GM18861 (cell line): ENCODE measurements at regions not wholly inside any gene's neighbourhood (a gene's known extent, or its start where the extent isn't known, plus 50 kb on each side); places are given as distances from the start of the nearest gene placed in this dataset.
"Not testable (repeated sequence)": the region's sequence is repeated elsewhere in the genome, so short reads cannot be mapped to it uniquely, and the experiment has no call there.

Experiments
- ATAC-seq: cut with Tn5 transposase; IDR thresholded peaks from one replicate; pipeline ENCODE4 v1.9.1; 2021; ENCODE audit not compliant: unreplicated experiment

- no peak for ATAC-seq
These were observed 803.6 kb downstream of the RAPGEF2 start for GRCh38 chr4:159906517-159906916.

DNA sequence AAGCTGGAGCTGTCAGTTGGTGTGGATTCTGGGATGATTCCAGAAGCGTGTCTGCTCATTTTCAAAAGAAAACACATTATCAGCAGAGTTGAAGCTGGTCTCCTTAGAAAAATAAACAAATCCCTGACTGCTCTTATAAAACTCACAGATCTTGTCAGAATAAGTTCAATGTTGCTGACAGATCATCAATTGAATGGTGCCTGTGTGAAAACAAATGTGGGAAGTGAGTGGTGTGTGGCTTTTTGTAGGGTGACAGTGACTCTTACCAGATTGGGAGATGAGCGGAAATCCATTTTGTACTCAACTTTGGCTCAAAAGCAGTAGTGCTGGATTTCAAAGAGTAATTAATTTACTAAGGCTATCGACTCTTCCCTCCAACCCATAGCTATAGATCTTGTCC lies 807.8 kb downstream of the RAPGEF2 start:
- no peak for ATAC-seq

GRCh38 chr4:159922119-159922518 lies 819.2 kb downstream of the RAPGEF2 start:
- ATAC-seq: no peak

DNA sequence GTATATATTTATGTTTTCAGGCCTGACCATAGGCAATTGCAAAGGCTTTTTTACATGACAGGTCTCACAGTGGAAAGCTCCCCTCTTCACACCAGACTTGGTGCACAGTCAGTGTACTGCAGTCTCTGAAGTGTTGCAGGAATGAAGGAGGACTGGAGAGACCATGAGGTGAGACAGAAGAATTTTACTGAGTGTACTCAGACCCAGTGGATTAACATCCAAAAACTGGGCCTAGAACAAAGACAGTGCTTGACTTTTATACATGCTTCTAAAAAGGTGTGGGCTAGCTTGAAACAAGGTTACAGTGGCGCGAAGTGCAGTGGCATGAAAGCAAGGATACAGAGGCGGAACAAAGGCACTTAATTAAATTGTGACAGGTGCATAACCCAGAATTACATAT lies 822.9 kb downstream of the RAPGEF2 start:
- ATAC-seq: no peak

DNA sequence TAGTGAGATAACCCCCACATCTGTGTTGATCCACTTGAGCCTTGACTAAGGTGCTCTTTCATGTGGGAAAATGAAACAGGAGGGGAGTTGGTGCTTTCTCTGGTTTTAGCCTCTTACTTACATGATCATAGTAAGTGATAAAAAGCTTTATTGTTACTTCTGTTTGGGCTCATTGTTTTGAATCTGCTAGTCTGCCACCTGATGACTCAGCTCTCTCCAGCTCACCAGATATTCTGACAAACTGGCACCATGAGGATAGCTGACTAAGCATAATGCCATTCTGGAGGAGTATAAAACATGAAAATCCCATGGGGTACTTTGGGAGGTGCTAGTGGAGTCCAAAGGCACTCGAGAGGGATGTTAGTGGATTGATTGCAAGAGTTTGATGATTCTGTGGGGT lies 824.0 kb downstream of the RAPGEF2 start:
- ATAC-seq: no peak

DNA sequence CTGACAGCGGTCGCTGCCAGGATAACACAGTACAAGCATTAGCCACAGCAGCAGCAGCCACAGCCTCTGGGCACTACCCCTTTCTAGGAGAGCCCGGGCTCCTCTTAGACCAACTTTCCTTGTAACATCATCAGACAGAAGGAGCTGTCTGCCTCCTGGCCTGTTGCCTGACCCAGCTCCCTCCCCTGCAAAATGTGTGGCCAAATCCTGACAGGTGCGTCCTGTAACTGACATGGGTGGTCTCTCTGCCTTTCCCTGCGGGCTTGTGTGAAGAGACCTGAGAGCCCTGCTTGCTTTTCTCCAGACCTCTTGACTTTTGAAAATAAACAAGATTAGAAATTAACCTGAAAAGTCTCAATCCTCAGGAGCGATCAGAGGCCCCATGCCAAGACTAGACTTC lies 824.9 kb downstream of the RAPGEF2 start:
- ATAC-seq: no peak

DNA sequence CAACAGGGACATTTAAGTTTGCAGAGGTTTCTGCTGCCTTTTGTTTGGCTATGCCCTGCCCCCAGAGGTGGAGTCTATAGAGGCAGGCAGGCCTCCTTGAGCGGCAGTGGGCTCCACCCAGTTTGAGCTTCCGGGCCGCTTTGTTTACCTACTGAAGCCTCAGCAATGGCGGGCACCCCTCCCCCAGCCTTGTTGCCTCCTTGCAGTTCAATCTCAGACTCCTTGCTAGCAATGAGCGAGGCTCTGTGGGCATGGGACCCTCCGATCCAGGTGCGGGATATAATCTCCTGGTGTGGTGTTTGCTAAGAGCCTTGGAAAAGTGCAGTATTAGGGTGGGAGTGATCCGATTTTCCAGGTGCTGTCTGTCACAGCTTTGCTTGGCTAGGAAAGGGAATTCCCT lies 831.7 kb downstream of the RAPGEF2 start:
- not testable (repeated sequence) for ATAC-seq

DNA sequence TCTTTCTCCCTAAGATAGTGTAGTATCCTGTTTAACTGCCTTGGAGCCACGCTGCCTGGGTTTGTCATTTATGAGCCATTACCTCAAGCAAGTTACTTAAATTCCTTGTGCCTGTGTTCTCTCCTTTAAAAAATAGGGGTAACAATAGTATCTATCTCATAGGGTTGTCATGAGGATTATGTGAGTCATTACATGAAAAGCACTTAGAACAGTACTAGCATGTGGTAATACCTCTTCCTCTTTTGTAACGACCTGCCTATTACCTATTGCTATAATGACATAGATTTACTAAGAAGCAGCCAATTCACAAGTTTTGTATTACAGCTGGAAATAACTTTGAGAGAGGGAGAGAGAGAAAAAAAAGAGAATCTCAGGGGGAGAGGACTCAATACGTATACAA lies 834.7 kb downstream of the RAPGEF2 start:
- peak; percentile 100 for ATAC-seq

- ATAC-seq: not testable (repeated sequence)
These were observed 836.8 kb downstream of the RAPGEF2 start for GRCh38 chr4:159939681-159940080.

DNA sequence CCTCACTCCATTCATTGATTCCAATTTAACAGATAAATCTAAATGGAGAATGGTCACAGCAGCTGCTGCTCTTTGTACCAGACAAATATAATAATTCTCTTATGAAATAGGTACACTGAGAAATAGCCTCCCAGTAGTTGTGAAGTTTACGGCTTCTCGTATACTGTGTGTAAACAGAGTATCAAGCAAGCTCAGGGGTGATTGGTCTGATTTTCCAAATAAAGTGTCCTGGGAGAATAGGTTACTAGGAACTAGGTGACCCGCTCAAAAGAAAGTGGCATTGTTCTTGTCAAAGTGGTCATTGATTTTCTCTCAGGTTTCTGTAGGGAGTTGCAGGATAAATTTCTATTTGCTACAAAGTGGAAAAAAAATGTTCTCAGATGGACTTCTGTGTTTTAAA lies 838.2 kb downstream of the RAPGEF2 start:
- no peak for ATAC-seq

GRCh38 chr4:159944477-159944876 lies 841.6 kb downstream of the RAPGEF2 start:
- no peak for ATAC-seq

DNA sequence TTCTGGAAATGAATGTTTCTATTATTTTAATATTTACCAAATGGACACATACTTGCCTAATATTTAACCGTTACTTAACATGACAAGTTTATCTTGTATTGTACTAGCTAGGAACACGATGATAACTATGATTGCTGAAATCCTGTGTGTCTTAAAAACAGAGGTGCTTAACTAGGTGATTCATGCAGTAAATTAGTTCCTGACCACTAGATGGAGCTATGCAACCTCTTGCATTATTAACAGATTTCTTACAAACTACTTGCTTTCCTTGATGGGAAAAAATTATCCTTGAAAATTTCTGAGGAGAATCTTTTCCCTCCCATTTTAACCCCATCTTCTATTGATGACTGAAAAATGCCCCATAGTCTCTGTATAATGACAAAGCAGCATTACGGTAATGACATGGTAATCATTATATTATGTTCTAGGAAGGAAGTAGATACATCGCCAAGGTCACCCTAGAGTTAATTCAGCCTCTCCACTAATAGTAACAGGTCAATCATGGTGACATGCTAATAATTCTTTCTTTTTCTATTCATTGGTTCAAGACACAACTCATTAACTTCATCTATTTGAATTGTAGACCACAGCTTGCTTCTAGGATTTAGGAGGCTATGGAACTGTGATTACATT lies 844.2 kb downstream of the RAPGEF2 start:
- ATAC-seq: peak; percentile 82

DNA sequence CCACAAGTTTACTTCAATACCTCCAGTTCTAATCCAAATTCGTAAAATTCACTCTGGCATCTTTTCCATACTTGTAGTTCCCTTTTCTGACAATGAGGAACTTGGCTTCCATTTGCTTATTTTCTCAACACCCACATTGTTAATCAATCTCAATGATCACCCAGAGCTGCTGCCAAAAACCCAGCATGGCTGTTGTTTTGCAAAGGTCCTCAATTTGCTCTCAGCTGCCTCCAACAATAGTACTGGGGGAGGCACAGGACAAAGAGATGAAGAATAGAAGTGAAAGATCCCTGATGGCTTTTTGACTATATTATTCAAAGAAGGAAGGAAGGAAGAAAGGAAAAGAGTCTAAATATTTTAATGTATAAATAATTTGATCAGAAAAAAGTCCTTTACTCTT lies 847.8 kb downstream of the RAPGEF2 start:
- ATAC-seq: no peak

DNA sequence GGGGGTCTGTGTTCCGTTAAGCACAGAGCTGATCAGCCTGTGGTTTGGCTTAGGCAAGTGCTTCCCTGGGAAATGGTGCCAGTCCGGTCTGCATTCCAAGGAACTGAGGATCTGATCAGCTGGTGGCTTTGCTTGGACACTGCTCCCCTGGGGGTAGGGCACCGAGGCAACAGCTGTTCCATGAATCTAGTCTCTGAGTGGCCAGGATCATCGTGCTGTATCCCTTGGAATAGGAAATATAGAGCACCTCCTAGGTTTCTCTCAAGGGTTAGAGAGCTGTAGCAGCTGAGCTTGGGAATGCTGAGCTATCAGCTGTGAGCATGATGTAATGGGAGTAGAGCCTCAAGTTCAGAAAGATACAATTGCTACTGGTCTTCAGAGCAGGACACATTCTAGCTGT lies 863.9 kb downstream of the RAPGEF2 start:
- no peak for ATAC-seq

- ATAC-seq: not testable (repeated sequence)
These were observed 874.1 kb downstream of the RAPGEF2 start for GRCh38 chr4:159976871-159977482.

- ATAC-seq: no peak
These were observed 875.2 kb downstream of the RAPGEF2 start for GRCh38 chr4:159977907-159978617.

DNA sequence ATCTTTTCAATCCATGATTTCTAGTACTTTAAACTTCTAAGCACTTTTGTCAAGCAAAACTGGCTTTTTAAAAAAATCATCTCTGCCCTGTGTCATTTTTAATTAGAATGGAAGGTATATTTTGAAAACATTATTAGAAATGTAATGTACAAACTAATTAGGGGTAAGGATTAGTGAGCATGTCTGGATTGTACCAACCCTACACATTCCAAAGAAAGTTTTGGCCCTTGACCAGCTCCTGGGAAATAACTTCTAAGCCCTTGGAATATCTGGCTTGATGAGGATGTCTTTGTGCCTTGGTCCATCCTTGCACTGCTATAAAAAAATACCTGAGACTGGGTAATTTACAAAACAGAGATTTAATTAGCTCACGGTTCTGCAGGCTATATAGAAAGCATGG lies 876.5 kb downstream of the RAPGEF2 start:
- no peak for ATAC-seq

GRCh38 chr4:159979953-159980352 lies 877.1 kb downstream of the RAPGEF2 start:
- ATAC-seq: peak; percentile 38

DNA sequence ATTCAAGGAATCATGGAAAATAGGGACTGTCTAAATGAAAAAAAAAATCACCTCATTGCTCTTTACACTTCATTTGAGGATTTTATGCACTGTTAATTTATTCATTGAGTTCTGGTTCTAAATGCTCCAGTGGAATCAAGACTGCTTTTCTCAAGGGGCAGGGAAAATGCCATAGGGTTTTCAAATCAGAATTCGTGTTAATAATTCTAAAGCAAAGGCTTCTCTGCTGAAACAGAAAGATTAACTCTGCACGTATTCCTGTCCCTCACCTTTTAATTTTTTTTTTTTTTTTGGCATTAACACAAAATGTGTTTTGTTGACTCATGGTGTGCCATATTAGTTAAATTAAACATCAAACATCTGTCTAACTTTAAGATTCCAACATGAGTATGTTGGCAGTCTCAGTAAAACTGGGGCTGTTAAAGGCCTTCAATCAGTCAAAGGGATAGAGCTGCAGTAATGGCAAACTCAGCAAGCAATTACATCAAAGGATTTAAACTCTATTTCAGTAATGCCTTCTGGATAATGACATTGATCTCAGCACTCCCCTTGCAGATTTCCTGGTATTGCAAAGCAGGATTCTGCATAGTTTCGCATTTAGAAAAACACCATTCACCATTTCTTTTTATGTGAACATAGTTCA lies 878.1 kb downstream of the RAPGEF2 start:
- ATAC-seq: no peak

- ATAC-seq: no peak
These were observed 878.6 kb downstream of the RAPGEF2 start for GRCh38 chr4:159981469-159981856.

GRCh38 chr4:159983082-159983481 lies 880.2 kb downstream of the RAPGEF2 start:
- no peak for ATAC-seq
